H9 (cell line): ENCODE measurements at regions not wholly inside any gene's neighbourhood (a gene's known extent, or its start where the extent isn't known, plus 50 kb on each side); places are given as distances from the start of the nearest gene placed in this dataset.

Source experiments
- DNase-seq: peaks from one replicate; pipeline ENCODE4 v3.0.0-alpha.2; 2017
- H2AFZ ChIP-seq: one replicate; pipeline ENCODE4 v1.6.1; 2013; ENCODE audit warnings: mild to moderate bottlenecking, low read length, control low read depth, moderate library complexity
- H2AK5ac ChIP-seq: 2 replicates; pipeline ENCODE4 v1.6.1; 2013; ENCODE audit warnings: low read length, control low read depth, mixed read lengths; ENCODE audit not compliant: insufficient read length
- H2BK120ac ChIP-seq: one replicate; pipeline ENCODE4 v1.6.1; 2013; ENCODE audit warnings: low read depth, mild to moderate bottlenecking, low read length, control low read depth, inconsistent platforms; ENCODE audit not compliant: poor library complexity, severe bottlenecking
- H2BK12ac ChIP-seq: 2 replicates; pipeline ENCODE4 v1.6.1; 2013; ENCODE audit warnings: low read length, control low read depth, mixed read lengths, low read depth; ENCODE audit not compliant: insufficient read length
- H2BK15ac ChIP-seq: 2 replicates; pipeline ENCODE4 v1.6.1; 2013; ENCODE audit warnings: low read depth, low read length, control low read depth
- H2BK20ac ChIP-seq: one replicate; pipeline ENCODE4 v1.6.1; 2013; ENCODE audit warnings: low read depth, mild to moderate bottlenecking, low read length, control low read depth, inconsistent platforms; ENCODE audit not compliant: poor library complexity, severe bottlenecking
- H2BK5ac ChIP-seq: 2 replicates; pipeline ENCODE4 v1.6.1; 2013; ENCODE audit warnings: low read length, control low read depth, mixed read lengths; ENCODE audit not compliant: insufficient read length
- H3K14ac ChIP-seq: 2 replicates; pipeline ENCODE4 v1.6.1; 2013; ENCODE audit warnings: low read length, control low read depth; ENCODE audit not compliant: insufficient read depth
- H3K18ac ChIP-seq: 2 replicates; pipeline ENCODE4 v1.6.1; 2013; ENCODE audit warnings: low read depth, mild to moderate bottlenecking, mixed read lengths, low read length, control low read depth; ENCODE audit not compliant: insufficient read length
- H3K23ac ChIP-seq: 2 replicates; pipeline ENCODE4 v1.6.1; 2013; ENCODE audit warnings: low read length, control low read depth, mixed read lengths, low read depth; ENCODE audit not compliant: insufficient read length
- H3K23me2 ChIP-seq: 2 replicates; pipeline ENCODE4 v1.6.1; 2013; ENCODE audit warnings: low read depth, mild to moderate bottlenecking, mixed read lengths, low read length, control low read depth; ENCODE audit not compliant: insufficient read length, poor library complexity, severe bottlenecking
- H3K27ac ChIP-seq: 2 replicates; pipeline ENCODE4 v1.5.1; 2013; ENCODE audit warnings: low read length, control low read depth, mixed read lengths, low read depth; ENCODE audit not compliant: insufficient read length
- H3K27me3 ChIP-seq: 2 replicates; pipeline ENCODE4 v1.6.1; 2013; ENCODE audit warnings: low read length, control low read depth, inconsistent platforms; ENCODE audit not compliant: insufficient read depth
- H3K4ac ChIP-seq: 2 replicates; pipeline ENCODE4 v1.6.1; 2013; ENCODE audit warnings: low read depth, mild to moderate bottlenecking, control low read depth, inconsistent platforms, low read length, moderate library complexity
- H3K4me1 ChIP-seq: 2 replicates; pipeline ENCODE4 v1.6.1; 2013; ENCODE audit warnings: low read length, control low read depth, inconsistent platforms; ENCODE audit not compliant: insufficient read depth
- H3K4me2 ChIP-seq: 2 replicates; pipeline ENCODE4 v1.6.1; 2013; ENCODE audit warnings: low read length, control low read depth, mixed read lengths; ENCODE audit not compliant: insufficient read length, insufficient read depth
- H3K56ac ChIP-seq: 2 replicates; pipeline ENCODE4 v1.6.1; 2013; ENCODE audit warnings: low read depth, mild to moderate bottlenecking, mixed read lengths, low read length, control low read depth; ENCODE audit not compliant: insufficient read length
- H3K79me1 ChIP-seq: 2 replicates; pipeline ENCODE4 v1.6.1; 2013; ENCODE audit warnings: low read depth, mild to moderate bottlenecking, moderate library complexity, low read length, control low read depth, inconsistent platforms; ENCODE audit not compliant: insufficient read depth, poor library complexity, severe bottlenecking
- H3K79me2 ChIP-seq: 2 replicates; pipeline ENCODE4 v1.6.1; 2013; ENCODE audit warnings: low read length, control low read depth, inconsistent platforms; ENCODE audit not compliant: insufficient read depth
- H3K9ac ChIP-seq: 2 replicates; pipeline ENCODE4 v1.6.1; 2013; ENCODE audit warnings: low read length, control low read depth, mixed read lengths; ENCODE audit not compliant: insufficient read length; ENCODE audit errors: extremely low read depth
- H3K9me3 ChIP-seq: one replicate; pipeline ENCODE4 v1.6.1; 2013; ENCODE audit warnings: low read depth, low read length, inconsistent platforms; ENCODE audit not compliant: control insufficient read depth
- H3T11ph ChIP-seq: one replicate; pipeline ENCODE4 v1.6.1; 2013; ENCODE audit warnings: mild to moderate bottlenecking, low read length, control low read depth, inconsistent platforms
- H4K20me1 ChIP-seq: one replicate; pipeline ENCODE4 v1.6.1; 2013; ENCODE audit not compliant: control insufficient read depth, insufficient read length, insufficient read depth
- H4K5ac ChIP-seq: 2 replicates; pipeline ENCODE4 v1.6.1; 2013; ENCODE audit warnings: low read depth, mild to moderate bottlenecking, mixed read lengths, low read length, control low read depth; ENCODE audit not compliant: insufficient read length
- H4K8ac ChIP-seq: replicated peaks from 2 replicates; pipeline ENCODE4 v1.6.1; 2013; ENCODE audit warnings: low read length, control low read depth, mixed read lengths, low read depth; ENCODE audit not compliant: insufficient read length
- H4K91ac ChIP-seq: 2 replicates; pipeline ENCODE4 v1.6.1; 2013; ENCODE audit warnings: low read depth, mild to moderate bottlenecking, moderate library complexity, mixed read lengths, low read length, control low read depth; ENCODE audit not compliant: insufficient read length
- H3K27ac Mint-ChIP-seq, 3 experiments: 2 replicates in 2 of 3; 3 replicates in 1 of 3; pipeline ENCODE4 v1.8.0; 2020 to 2021; ENCODE audit warnings: mixed read lengths in 3 of 3, mild to moderate bottlenecking in 1 of 3, moderate library complexity in 1 of 3
- H3K27me3 Mint-ChIP-seq: 2 replicates; pipeline ENCODE4 v1.8.0; 2021; ENCODE audit warnings: low read depth, mild to moderate bottlenecking, moderate library complexity, mixed read lengths
- H3K36me3 Mint-ChIP-seq, 3 experiments: 2 replicates in 2 of 3; 3 replicates in 1 of 3; pipeline ENCODE4 v1.8.0; 2020 to 2021; ENCODE audit warnings: low read depth in 3 of 3, mixed read lengths in 3 of 3; ENCODE audit not compliant: insufficient read depth in 1 of 3
- H3K4me1 Mint-ChIP-seq, 2 experiments: 2 replicates each; pipeline ENCODE4 v1.8.0; 2020; ENCODE audit warnings: mixed read lengths in 2 of 2
- H3K4me3 Mint-ChIP-seq, 2 experiments: 2 replicates in 1 of 2; 3 replicates in 1 of 2; pipeline ENCODE4 v1.8.0; 2020 to 2021; ENCODE audit warnings: mild to moderate bottlenecking in 2 of 2, mixed read lengths in 2 of 2, moderate library complexity in 1 of 2
- H3K9me3 Mint-ChIP-seq, 2 experiments: 2 replicates in 1 of 2; 3 replicates in 1 of 2; pipeline ENCODE4 v1.8.0; 2020; ENCODE audit warnings: mild to moderate bottlenecking in 2 of 2, mixed read lengths in 2 of 2, moderate library complexity in 1 of 2
- TF ChIP-seq, protein P1 (sequence below): fragments of 200-600 bp; sonication (generic); conservative IDR thresholded peaks from 3 replicates; pipeline ENCODE4 v1.8.0; 2021; ENCODE audit warnings: antibody characterized with exemption, mild to moderate bottlenecking

DNA sequence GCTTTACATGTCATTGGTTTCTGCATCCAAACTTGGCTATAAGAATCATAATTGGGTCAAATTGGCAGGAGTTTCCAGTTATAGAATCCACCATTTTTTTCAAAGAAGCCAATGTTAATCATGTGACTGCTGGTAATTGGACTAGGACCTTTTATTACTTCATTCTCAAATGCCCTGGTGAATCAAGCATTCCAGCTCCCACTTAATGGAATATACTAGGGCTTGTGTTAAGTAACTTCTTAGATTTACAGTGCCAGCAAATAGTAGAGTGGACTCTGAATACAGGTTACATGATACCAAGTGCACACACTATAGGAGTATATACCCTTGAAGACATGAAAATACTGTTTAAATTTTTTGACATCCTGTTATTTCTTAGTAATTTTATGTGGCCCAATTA, 96.7 kb downstream of the NUDT12 start:
- Histone ChIP-seq H2BK15ac (no peak overlapping the region), H3K4me1 (no peaks in the 10 kb centered on the region), H4K5ac (no peak overlapping the region), H2BK20ac (no peak overlapping the region), H3K56ac (no peak overlapping the region), H3K14ac (no peak overlapping the region), H3K9ac (no peak overlapping the region), H3K9me3 (no peaks in the 10 kb centered on the region), H3K79me1 (no peaks in the 10 kb centered on the region), H4K91ac (no peak overlapping the region), H3K23me2 (no peaks in the 10 kb centered on the region), H3K27ac (no peak overlapping the region), H2BK5ac (no peak overlapping the region), H2AK5ac (no peak overlapping the region), H3K4me2 (no peak overlapping the region), H2BK120ac (no peak overlapping the region), H2BK12ac (no peak overlapping the region), H3K23ac (no peak overlapping the region), H3K4ac (no peak overlapping the region), H3K79me2 (no peaks in the 10 kb centered on the region), H3K18ac (no peak overlapping the region), H2AFZ (no peak overlapping the region), H3T11ph (no peak overlapping the region), H3K27me3 (no peaks in the 10 kb centered on the region), H4K20me1 (no peaks in the 10 kb centered on the region), H4K8ac (no peak overlapping the region)
- Mint-ChIP-seq H3K4me3 (no peak overlapping the region), H3K9me3 (no peaks in the 10 kb centered on the region), H3K27ac (no peak overlapping the region), H3K36me3 (no peaks in the 10 kb centered on the region), H3K27me3 (no peaks in the 10 kb centered on the region), H3K4me1 (no peaks in the 10 kb centered on the region)
- TF ChIP-seq, protein P1, sequence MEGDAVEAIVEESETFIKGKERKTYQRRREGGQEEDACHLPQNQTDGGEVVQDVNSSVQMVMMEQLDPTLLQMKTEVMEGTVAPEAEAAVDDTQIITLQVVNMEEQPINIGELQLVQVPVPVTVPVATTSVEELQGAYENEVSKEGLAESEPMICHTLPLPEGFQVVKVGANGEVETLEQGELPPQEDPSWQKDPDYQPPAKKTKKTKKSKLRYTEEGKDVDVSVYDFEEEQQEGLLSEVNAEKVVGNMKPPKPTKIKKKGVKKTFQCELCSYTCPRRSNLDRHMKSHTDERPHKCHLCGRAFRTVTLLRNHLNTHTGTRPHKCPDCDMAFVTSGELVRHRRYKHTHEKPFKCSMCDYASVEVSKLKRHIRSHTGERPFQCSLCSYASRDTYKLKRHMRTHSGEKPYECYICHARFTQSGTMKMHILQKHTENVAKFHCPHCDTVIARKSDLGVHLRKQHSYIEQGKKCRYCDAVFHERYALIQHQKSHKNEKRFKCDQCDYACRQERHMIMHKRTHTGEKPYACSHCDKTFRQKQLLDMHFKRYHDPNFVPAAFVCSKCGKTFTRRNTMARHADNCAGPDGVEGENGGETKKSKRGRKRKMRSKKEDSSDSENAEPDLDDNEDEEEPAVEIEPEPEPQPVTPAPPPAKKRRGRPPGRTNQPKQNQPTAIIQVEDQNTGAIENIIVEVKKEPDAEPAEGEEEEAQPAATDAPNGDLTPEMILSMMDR = no peak
- no peak for DNase-seq
